Lower lobe of right lung (tissue), 2 donors: ENCODE measurements at regions not wholly inside any gene's neighbourhood (a gene's known extent, or its start where the extent isn't known, plus 50 kb on each side); places are given as distances from the start of the nearest gene placed in this dataset.

ENCODE experiments used
- ATAC-seq, 2 donors: fragments of 200-7000 bp; cut with Tn5 transposase; one replicate each; pipeline ENCODE4 v1.9.1; 2020 to 2022; ENCODE audit warnings: mild to moderate bottlenecking in 2 of 2, moderate library complexity in 2 of 2
- DNase-seq: peaks from one replicate; pipeline ENCODE4 v3.0.0-alpha.2; 2020
- H3K27ac ChIP-seq: fragments of 200-600 bp; one replicate; pipeline ENCODE4 v1.8.0; 2022
- H3K27me3 ChIP-seq: fragments of 200-600 bp; one replicate; pipeline ENCODE4 v1.8.0; 2022; ENCODE audit warnings: low read depth
- H3K36me3 ChIP-seq: fragments of 200-600 bp; one replicate; pipeline ENCODE4 v1.8.0; 2022; ENCODE audit warnings: mild to moderate bottlenecking
- H3K4me1 ChIP-seq: fragments of 200-600 bp; one replicate; pipeline ENCODE4 v1.8.0; 2022
- H3K4me3 ChIP-seq: fragments of 200-600 bp; one replicate; pipeline ENCODE4 v1.8.0; 2022; ENCODE audit warnings: mild to moderate bottlenecking
- H3K9me3 ChIP-seq: fragments of 200-600 bp; one replicate; pipeline ENCODE4 v1.8.0; 2022
- intact Hi-C: fragments of 100-400 bp; cut with DNase I; formaldehyde crosslinking; loops from one replicate; pipeline ENCODE4 v1.11.0; 2022
- TF ChIP-seq, protein P1 (sequence below): fragments of 200-600 bp; IDR thresholded peaks from one replicate; pipeline ENCODE4 v1.8.0; 2022; ENCODE audit warnings: antibody characterized with exemption, mild to moderate bottlenecking
- donor health status: DM: no; HTN: yes; CAD: no; lungs with severe emphysema.

- DNase-seq (no peak), ATAC-seq (no peak)
- intact Hi-C loops: no loop called here
- Histone ChIP-seq H3K36me3 (no peaks in the 10 kb centered on the region), H3K9me3 (no peaks in the 10 kb centered on the region), H3K27me3 (no peaks in the 10 kb centered on the region), H3K27ac (no peak overlapping the region), H3K4me3 (no peak overlapping the region), H3K4me1 (no peaks in the 10 kb centered on the region)
- TF ChIP-seq, protein P1, sequence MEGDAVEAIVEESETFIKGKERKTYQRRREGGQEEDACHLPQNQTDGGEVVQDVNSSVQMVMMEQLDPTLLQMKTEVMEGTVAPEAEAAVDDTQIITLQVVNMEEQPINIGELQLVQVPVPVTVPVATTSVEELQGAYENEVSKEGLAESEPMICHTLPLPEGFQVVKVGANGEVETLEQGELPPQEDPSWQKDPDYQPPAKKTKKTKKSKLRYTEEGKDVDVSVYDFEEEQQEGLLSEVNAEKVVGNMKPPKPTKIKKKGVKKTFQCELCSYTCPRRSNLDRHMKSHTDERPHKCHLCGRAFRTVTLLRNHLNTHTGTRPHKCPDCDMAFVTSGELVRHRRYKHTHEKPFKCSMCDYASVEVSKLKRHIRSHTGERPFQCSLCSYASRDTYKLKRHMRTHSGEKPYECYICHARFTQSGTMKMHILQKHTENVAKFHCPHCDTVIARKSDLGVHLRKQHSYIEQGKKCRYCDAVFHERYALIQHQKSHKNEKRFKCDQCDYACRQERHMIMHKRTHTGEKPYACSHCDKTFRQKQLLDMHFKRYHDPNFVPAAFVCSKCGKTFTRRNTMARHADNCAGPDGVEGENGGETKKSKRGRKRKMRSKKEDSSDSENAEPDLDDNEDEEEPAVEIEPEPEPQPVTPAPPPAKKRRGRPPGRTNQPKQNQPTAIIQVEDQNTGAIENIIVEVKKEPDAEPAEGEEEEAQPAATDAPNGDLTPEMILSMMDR: no peak
Measured at GRCh38 chr4:175421506-175421905, 390.6 kb downstream of the GPM6A start.

DNA sequence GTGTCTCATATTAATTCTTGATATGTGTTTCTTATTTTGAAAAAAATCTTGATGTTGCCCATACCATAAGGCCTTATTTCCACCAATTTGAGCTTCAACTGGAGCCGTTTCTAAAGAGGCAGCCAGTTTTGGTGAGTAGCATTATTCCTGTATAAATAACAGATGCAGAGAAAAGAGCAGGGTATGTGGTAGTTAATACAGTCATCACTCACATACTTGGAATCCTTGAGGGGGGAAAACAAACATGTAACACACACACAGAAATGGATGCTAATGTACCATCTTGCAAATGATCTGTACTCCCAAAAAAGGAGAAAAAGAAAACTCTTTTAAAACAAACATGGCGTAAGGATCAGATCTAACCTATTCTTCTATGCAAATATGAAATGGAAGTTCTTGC is 389.7 kb downstream of the GPM6A start:
- ATAC-seq: no peak
- intact Hi-C loops: no loop called here
- Histone ChIP-seq H3K27me3 (no peaks in the 10 kb centered on the region), H3K27ac (no peak overlapping the region), H3K9me3 (no peaks in the 10 kb centered on the region), H3K36me3 (no peaks in the 10 kb centered on the region), H3K4me3 (no peak overlapping the region), H3K4me1 (no peaks in the 10 kb centered on the region)
- TF ChIP-seq, protein P1: no peak
- no peak for DNase-seq

DNA sequence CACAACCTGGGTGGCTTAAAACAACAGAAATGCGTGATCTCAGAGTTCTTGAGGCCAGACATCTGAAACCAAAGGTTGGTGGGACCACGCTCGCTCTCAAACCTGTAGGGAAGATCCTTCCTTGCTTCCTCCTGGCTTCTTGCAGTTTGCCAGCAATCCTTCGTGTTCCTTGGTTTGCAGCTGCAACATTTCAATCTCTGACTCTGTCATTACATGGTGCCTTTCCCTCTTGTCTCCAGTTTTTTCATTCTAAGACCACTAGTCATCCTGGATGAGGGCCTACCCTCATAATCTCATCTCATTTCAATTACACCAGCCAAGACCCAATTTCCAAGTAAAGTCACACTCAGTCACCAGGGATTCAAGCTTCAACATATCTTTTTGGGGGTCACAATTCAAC is 388.0 kb downstream of the GPM6A start:
- no peak for DNase-seq

GRCh38 chr4:175427751-175428150 is 384.3 kb downstream of the GPM6A start:
- ATAC-seq: peak in 1 of 2 donors; percentile 57

More for the DNA sequence above, 388.0 kb downstream of the GPM6A start:
- ATAC-seq: no peak
- Histone ChIP-seq H3K27ac (no peak overlapping the region), H3K36me3 (no peaks in the 10 kb centered on the region), H3K4me3 (no peak overlapping the region), H3K9me3 (no peaks in the 10 kb centered on the region), H3K4me1 (no peaks in the 10 kb centered on the region), H3K27me3 (no peaks in the 10 kb centered on the region)
- TF ChIP-seq, protein P1: no peak
- intact Hi-C loops: no loop called here

GRCh38 chr4:175431694-175432093 is 380.4 kb downstream of the GPM6A start:
- TF ChIP-seq, protein P1: no peak
- Histone ChIP-seq H3K4me3 (no peak overlapping the region), H3K4me1 (no peaks in the 10 kb centered on the region), H3K36me3 (no peaks in the 10 kb centered on the region), H3K27me3 (no peaks in the 10 kb centered on the region), H3K27ac (no peak overlapping the region), H3K9me3 (no peaks in the 10 kb centered on the region)
- intact Hi-C loops: no loop called here
- ATAC-seq (no peak), DNase-seq (no peak)

More at GRCh38 chr4:175427751-175428150, 384.3 kb downstream of the GPM6A start:
- Histone ChIP-seq H3K36me3 (no peaks in the 10 kb centered on the region), H3K27me3 (no peaks in the 10 kb centered on the region), H3K27ac (no peak overlapping the region), H3K4me3 (no peak overlapping the region), H3K9me3 (no peaks in the 10 kb centered on the region), H3K4me1 (no peaks in the 10 kb centered on the region)
- TF ChIP-seq, protein P1: no peak
- intact Hi-C loops: no loop called here
- DNase-seq: no peak

DNA sequence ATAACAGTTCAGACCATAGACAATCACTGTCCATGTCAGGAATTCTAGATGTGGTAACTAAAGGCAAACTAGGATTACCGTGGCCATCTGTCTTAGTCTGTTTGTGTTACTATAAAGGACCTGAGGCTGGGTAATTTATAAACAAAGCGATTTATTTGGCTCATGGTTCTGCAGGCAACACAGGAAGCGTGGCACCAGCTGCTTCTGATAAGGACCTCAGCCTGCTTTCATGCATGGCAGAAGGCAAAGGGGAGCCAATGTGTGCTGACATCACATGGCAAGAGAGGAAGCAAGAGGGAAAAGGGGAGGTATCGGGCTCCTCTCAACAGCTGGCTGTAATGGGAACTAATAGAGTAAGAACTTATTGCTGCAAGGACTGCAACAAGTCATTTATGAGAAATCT is 376.7 kb downstream of the GPM6A start:
- Histone ChIP-seq H3K27ac (no peak overlapping the region), H3K4me3 (no peak overlapping the region), H3K9me3 (no peaks in the 10 kb centered on the region), H3K36me3 (no peaks in the 10 kb centered on the region), H3K4me1 (no peaks in the 10 kb centered on the region), H3K27me3 (no peaks in the 10 kb centered on the region)
- no peak for ATAC-seq
- intact Hi-C loops: no loop called here
- DNase-seq: no peak
- TF ChIP-seq, protein P1: no peak
